ENCODE measurements at regions not wholly inside any gene's neighbourhood (a gene's known extent, or its start where the extent isn't known, plus 50 kb on each side); places are given as distances from the start of the nearest gene placed in this dataset.

- Mint-ChIP-seq H3K27ac (ENCODE audit: unreplicated experiment) (no peak overlapping the region), H3K4me1 (ENCODE audit: low read depth, unreplicated experiment) (no peaks in the 10 kb centered on the region)
- no peak for TF ChIP-seq EZH2 (IDR thresholded peaks at IDR 0.05; ENCODE audit: insufficient read depth, low read length)
- TF ChIP-seq CTCF (IDR thresholded peaks at IDR 0.05; ENCODE audit: insufficient read depth, low read depth, low read length): no peak
Observed at GRCh38 chr12:42944516-42944915, 355.0 kb upstream of the PRICKLE1 start.

GRCh38 chr12:42936991-42937390 is 347.4 kb upstream of the PRICKLE1 start:
- Histone ChIP-seq H2AFZ (ENCODE audit: low read depth, low read length) (no peak overlapping the region), H3K4me2 (ENCODE audit: low read length) (no peak overlapping the region), H3K27me3 (ENCODE audit: insufficient read depth, low read length) (no peaks in the 10 kb centered on the region), H3K9ac (ENCODE audit: low read length) (no peak overlapping the region), H3K36me3 (ENCODE audit: insufficient read depth, low read length) (no peaks in the 10 kb centered on the region), H3K9me3 (ENCODE audit: insufficient read depth, low read depth, low read length) (no peaks in the 10 kb centered on the region), H4K20me1 (ENCODE audit: insufficient read depth, low read length) (no peaks in the 10 kb centered on the region), H3K4me3 (ENCODE audit: insufficient read depth, low read depth, low read length) (no peak overlapping the region), H3K4me1 (ENCODE audit: insufficient read depth, low read length) (no peaks in the 10 kb centered on the region), H3K79me2 (ENCODE audit: insufficient read depth, low read length) (no peaks in the 10 kb centered on the region), H3K27ac (ENCODE audit: low read depth, low read length) (no peak overlapping the region)
- no peak overlapping the region for H3K27ac Mint-ChIP-seq (ENCODE audit: unreplicated experiment)
- peaks cover 22% of the 10 kb centered on the region for H3K4me1 Mint-ChIP-seq (ENCODE audit: low read depth, unreplicated experiment)
- DNase-seq (ENCODE audit: low read depth) (peak; percentile 71), FAIRE-seq (no peak)
- TF ChIP-seq CTCF (IDR thresholded peaks at IDR 0.05; ENCODE audit: insufficient read depth, low read depth, low read length) (no peak), EZH2 (IDR thresholded peaks at IDR 0.05; ENCODE audit: insufficient read depth, low read length) (no peak)
- H3K36me3 Mint-ChIP-seq (ENCODE audit: low read depth, unreplicated experiment): peaks cover 2% of the 10 kb centered on the region
- H3K27me3 Mint-ChIP-seq (ENCODE audit: low read depth, unreplicated experiment): no peaks in the 10 kb centered on the region
- H3K9me3 Mint-ChIP-seq (ENCODE audit: unreplicated experiment): peaks cover 21% of the 10 kb centered on the region
- H3K4me3 Mint-ChIP-seq (ENCODE audit: unreplicated experiment): no peak overlapping the region

More at GRCh38 chr12:42944516-42944915, 355.0 kb upstream of the PRICKLE1 start:
- Histone ChIP-seq H3K27ac (ENCODE audit: low read depth, low read length) (no peak overlapping the region), H3K79me2 (ENCODE audit: insufficient read depth, low read length) (no peaks in the 10 kb centered on the region), H3K9ac (ENCODE audit: low read length) (no peak overlapping the region), H3K9me3 (ENCODE audit: insufficient read depth, low read depth, low read length) (no peaks in the 10 kb centered on the region), H2AFZ (ENCODE audit: low read depth, low read length) (no peak overlapping the region), H3K4me2 (ENCODE audit: low read length) (no peak overlapping the region), H3K36me3 (ENCODE audit: insufficient read depth, low read length) (no peaks in the 10 kb centered on the region), H4K20me1 (ENCODE audit: insufficient read depth, low read length) (no peaks in the 10 kb centered on the region), H3K4me3 (ENCODE audit: insufficient read depth, low read depth, low read length) (no peak overlapping the region), H3K4me1 (ENCODE audit: insufficient read depth, low read length) (no peaks in the 10 kb centered on the region), H3K27me3 (ENCODE audit: insufficient read depth, low read length) (no peaks in the 10 kb centered on the region)
- H3K9me3 Mint-ChIP-seq (ENCODE audit: unreplicated experiment): peaks cover 38% of the 10 kb centered on the region
- H3K36me3 Mint-ChIP-seq (ENCODE audit: low read depth, unreplicated experiment): peaks cover 4% of the 10 kb centered on the region
- no peak overlapping the region for H3K4me3 Mint-ChIP-seq (ENCODE audit: unreplicated experiment)
- H3K27me3 Mint-ChIP-seq (ENCODE audit: low read depth, unreplicated experiment): peaks cover 2% of the 10 kb centered on the region
- FAIRE-seq (no peak), DNase-seq (ENCODE audit: low read depth) (no peak)

- no peaks in the 10 kb centered on the region for H3K36me3 Mint-ChIP-seq (ENCODE audit: low read depth, unreplicated experiment)
- Histone ChIP-seq H3K79me2 (ENCODE audit: insufficient read depth, low read length) (no peaks in the 10 kb centered on the region), H3K27ac (ENCODE audit: low read depth, low read length) (no peak overlapping the region), H3K27me3 (ENCODE audit: insufficient read depth, low read length) (no peaks in the 10 kb centered on the region), H3K36me3 (ENCODE audit: insufficient read depth, low read length) (no peaks in the 10 kb centered on the region), H4K20me1 (ENCODE audit: insufficient read depth, low read length) (no peaks in the 10 kb centered on the region), H3K9ac (ENCODE audit: low read length) (no peak overlapping the region), H3K4me1 (ENCODE audit: insufficient read depth, low read length) (no peaks in the 10 kb centered on the region), H3K9me3 (ENCODE audit: insufficient read depth, low read depth, low read length) (no peaks in the 10 kb centered on the region), H3K4me3 (ENCODE audit: insufficient read depth, low read depth, low read length) (no peak overlapping the region), H3K4me2 (ENCODE audit: low read length) (no peak overlapping the region), H2AFZ (ENCODE audit: low read depth, low read length) (no peak overlapping the region)
- peaks cover 14% of the 10 kb centered on the region for H3K9me3 Mint-ChIP-seq (ENCODE audit: unreplicated experiment)
- H3K4me3 Mint-ChIP-seq (ENCODE audit: unreplicated experiment): no peak overlapping the region
- no peaks in the 10 kb centered on the region for H3K27me3 Mint-ChIP-seq (ENCODE audit: low read depth, unreplicated experiment)
- no peak for TF ChIP-seq EZH2 (IDR thresholded peaks at IDR 0.05; ENCODE audit: insufficient read depth, low read length)
- no peak for TF ChIP-seq CTCF (IDR thresholded peaks at IDR 0.05; ENCODE audit: insufficient read depth, low read depth, low read length)
- H3K4me1 Mint-ChIP-seq (ENCODE audit: low read depth, unreplicated experiment): peaks cover 22% of the 10 kb centered on the region
- FAIRE-seq (no peak), DNase-seq (ENCODE audit: low read depth) (no peak)
- peak overlapping the region; percentile 1 for H3K27ac Mint-ChIP-seq (ENCODE audit: unreplicated experiment)
Observed at GRCh38 chr12:42936260-42936659, 346.7 kb upstream of the PRICKLE1 start.
